Immature natural killer cell (primary cell): ENCODE measurements at regions not wholly inside any gene's neighbourhood (a gene's known extent, or its start where the extent isn't known, plus 50 kb on each side); places are given as distances from the start of the nearest gene placed in this dataset.

Source experiments
- DNase-seq, 3 donors: peaks; one replicate each; pipeline ENCODE4 v3.0.0; 2022; ENCODE audit warnings: mixed read lengths in 1 of 3
- H3K27ac Mint-ChIP-seq, 6 donors: one replicate each; pipeline ENCODE4 v1.8.0; 2020; ENCODE audit warnings: mixed read lengths in 6 of 6, mild to moderate bottlenecking in 5 of 6, inconsistent platforms in 4 of 6, moderate library complexity in 3 of 6
- H3K27me3 Mint-ChIP-seq, 3 donors: one replicate each; pipeline ENCODE4 v1.8.0; 2020 to 2021; ENCODE audit warnings: low read depth in 3 of 3, mild to moderate bottlenecking in 3 of 3, mixed read lengths in 3 of 3, moderate library complexity in 3 of 3, inconsistent platforms in 1 of 3
- H3K36me3 Mint-ChIP-seq, 3 donors: one replicate each; pipeline ENCODE4 v1.8.0; 2020; ENCODE audit warnings: mixed read lengths in 3 of 3, inconsistent platforms in 2 of 3, mild to moderate bottlenecking in 2 of 3
- H3K4me1 Mint-ChIP-seq, 2 donors: one replicate each; pipeline ENCODE4 v1.8.0; 2020; ENCODE audit warnings: inconsistent platforms in 2 of 2, mild to moderate bottlenecking in 2 of 2, mixed read lengths in 2 of 2, moderate library complexity in 1 of 2
- H3K4me3 Mint-ChIP-seq, 5 donors: one replicate each; pipeline ENCODE4 v1.8.0; 2020; ENCODE audit warnings: mild to moderate bottlenecking in 5 of 5, mixed read lengths in 5 of 5, inconsistent platforms in 3 of 5, moderate library complexity in 3 of 5
- H3K9me3 Mint-ChIP-seq, 6 donors: one replicate each; pipeline ENCODE4 v1.8.0; 2020; ENCODE audit warnings: mild to moderate bottlenecking in 6 of 6, mixed read lengths in 6 of 6, inconsistent platforms in 4 of 6, moderate library complexity in 3 of 6

GRCh38 chr5:28275931-28276330 lies 1237.5 kb upstream of the CDH9 start:
- DNase-seq: no peak
- H3K27ac Mint-ChIP-seq: no peak overlapping the region
- H3K36me3 Mint-ChIP-seq: no peaks in the 10 kb centered on the region
- peaks cover 2 to 41% (median 35%) of the 10 kb centered on the region in 6 donors for H3K9me3 Mint-ChIP-seq
- peaks cover 0 to 5% (median 2%) of the 10 kb centered on the region in 3 donors for H3K27me3 Mint-ChIP-seq
- no peaks in the 10 kb centered on the region for H3K4me1 Mint-ChIP-seq
- H3K4me3 Mint-ChIP-seq: no peak overlapping the region

DNA sequence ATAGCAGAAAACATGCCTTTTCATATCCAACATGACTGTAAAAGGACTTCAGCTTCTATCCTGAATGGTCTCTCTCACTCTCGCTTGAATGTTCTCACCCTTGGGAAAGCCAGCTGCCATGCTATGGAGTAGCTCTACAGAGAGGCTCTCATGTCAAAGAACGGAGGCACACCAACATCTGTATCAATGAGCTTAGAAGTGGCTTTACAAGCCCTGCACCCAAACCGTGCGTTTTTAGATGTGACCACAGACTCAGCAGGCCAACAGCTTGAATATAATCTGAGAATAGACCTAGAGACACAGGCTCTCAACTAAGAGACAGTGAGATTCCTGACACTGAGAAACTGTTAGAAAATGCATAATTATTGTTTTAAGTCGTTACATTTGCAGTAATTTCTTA lies 1231.6 kb upstream of the CDH9 start:
- H3K4me1 Mint-ChIP-seq: no peaks in the 10 kb centered on the region
- no peak overlapping the region for H3K27ac Mint-ChIP-seq
- no peak overlapping the region for H3K4me3 Mint-ChIP-seq
- peaks cover 0 to 4% (median 0%) of the 10 kb centered on the region in 3 donors for H3K36me3 Mint-ChIP-seq
- DNase-seq: no peak
- H3K9me3 Mint-ChIP-seq: peaks cover 3 to 57% (median 38%) of the 10 kb centered on the region in 6 donors
- peaks cover 0 to 6% (median 2%) of the 10 kb centered on the region in 3 donors for H3K27me3 Mint-ChIP-seq

DNA sequence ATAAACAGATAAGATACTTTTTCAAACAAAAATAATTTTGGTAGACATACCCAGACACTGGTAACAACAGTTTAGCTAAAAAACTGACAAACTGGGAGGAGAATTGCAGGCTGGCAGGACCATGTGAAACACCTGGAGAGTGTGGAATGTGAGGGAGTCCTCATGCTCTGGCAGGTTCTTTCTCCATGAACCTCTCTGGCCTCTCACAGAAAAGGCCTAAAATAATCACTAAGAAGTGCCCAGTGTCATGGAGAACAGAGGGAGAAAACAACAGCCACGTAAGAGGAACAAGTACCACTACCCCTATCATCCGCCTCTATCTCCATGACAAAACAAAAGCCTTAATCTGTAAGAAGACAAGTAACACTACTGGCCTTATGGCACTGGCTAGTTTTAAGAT lies 1227.5 kb upstream of the CDH9 start:
- peaks cover 5 to 47% (median 22%) of the 10 kb centered on the region in 6 donors for H3K9me3 Mint-ChIP-seq

DNA sequence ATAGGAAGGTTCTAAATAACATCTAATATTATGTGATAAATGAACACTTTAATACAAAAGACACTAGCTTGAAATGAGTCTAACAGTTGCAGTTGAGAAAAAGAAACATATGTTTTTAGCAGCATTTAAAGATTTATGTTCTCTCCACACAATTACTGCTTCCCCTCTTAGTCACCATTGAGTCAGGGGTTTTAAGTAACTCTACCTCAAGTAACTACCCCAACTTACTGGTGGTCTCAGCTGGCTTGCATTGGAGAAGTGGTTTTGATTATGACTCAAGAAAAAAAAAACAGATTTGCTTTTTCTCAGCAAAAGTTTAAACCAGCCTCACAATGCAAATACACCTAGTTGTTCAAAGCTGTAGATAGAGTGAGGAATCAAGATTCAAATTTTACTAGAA lies 1216.5 kb upstream of the CDH9 start:
- Mint-ChIP-seq H3K27me3 (no peaks in the 10 kb centered on the region), H3K4me3 (no peak overlapping the region), H3K36me3 (peaks cover 0 to 3% (median 0%) of the 10 kb centered on the region in 3 donors), H3K9me3 (peaks cover 7 to 59% (median 36%) of the 10 kb centered on the region in 6 donors), H3K4me1 (no peaks in the 10 kb centered on the region), H3K27ac (no peak overlapping the region)
- no peak for DNase-seq

More for the DNA sequence above, 1227.5 kb upstream of the CDH9 start:
- H3K36me3 Mint-ChIP-seq: peaks cover 0 to 4% (median 0%) of the 10 kb centered on the region in 3 donors
- H3K4me3 Mint-ChIP-seq: no peak overlapping the region
- DNase-seq: no peak
- H3K27me3 Mint-ChIP-seq: peaks cover 0 to 6% (median 0%) of the 10 kb centered on the region in 3 donors
- no peak overlapping the region for H3K27ac Mint-ChIP-seq
- no peaks in the 10 kb centered on the region for H3K4me1 Mint-ChIP-seq

DNA sequence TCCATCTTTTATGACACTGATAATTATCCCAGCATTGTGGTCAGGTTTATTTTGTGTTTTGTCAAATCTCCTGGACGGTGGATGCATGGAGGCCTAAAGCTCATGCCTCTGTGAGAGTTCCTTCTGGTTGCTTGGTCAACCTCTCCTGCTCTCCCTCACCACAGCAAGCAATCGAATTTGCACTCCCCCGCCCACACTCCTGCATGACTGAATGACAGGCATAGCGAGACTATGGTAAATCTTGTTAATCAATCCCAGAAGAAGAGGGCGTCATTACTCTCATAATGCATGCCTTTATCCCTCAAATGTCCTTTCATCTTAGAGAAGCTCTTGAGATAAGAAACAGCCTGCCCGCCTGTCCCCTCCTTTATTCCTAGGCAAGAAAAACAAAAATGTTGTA lies 1215.0 kb upstream of the CDH9 start:
- H3K4me1 Mint-ChIP-seq: no peaks in the 10 kb centered on the region
- peaks cover 0 to 3% (median 0%) of the 10 kb centered on the region in 3 donors for H3K36me3 Mint-ChIP-seq
- H3K27ac Mint-ChIP-seq: no peak overlapping the region
- no peak for DNase-seq
- H3K9me3 Mint-ChIP-seq: peaks cover 10 to 68% (median 42%) of the 10 kb centered on the region in 6 donors
- H3K4me3 Mint-ChIP-seq: no peak overlapping the region
- H3K27me3 Mint-ChIP-seq: no peaks in the 10 kb centered on the region

GRCh38 chr5:28249771-28250415 lies 1211.5 kb upstream of the CDH9 start:
- no peaks in the 10 kb centered on the region for H3K27me3 Mint-ChIP-seq
- no peak for DNase-seq
- no peak overlapping the region for H3K27ac Mint-ChIP-seq
- no peaks in the 10 kb centered on the region for H3K4me1 Mint-ChIP-seq
- peaks cover 5 to 66% (median 50%) of the 10 kb centered on the region in 6 donors for H3K9me3 Mint-ChIP-seq
- H3K4me3 Mint-ChIP-seq: no peak overlapping the region
- H3K36me3 Mint-ChIP-seq: peaks cover 0 to 3% (median 0%) of the 10 kb centered on the region in 3 donors

- Mint-ChIP-seq H3K9me3 (peaks cover 4 to 30% (median 22%) of the 10 kb centered on the region in 6 donors), H3K27me3 (peaks cover 0 to 1% (median 1%) of the 10 kb centered on the region in 3 donors), H3K36me3 (no peaks in the 10 kb centered on the region), H3K4me3 (no peak overlapping the region), H3K27ac (no peak overlapping the region), H3K4me1 (no peaks in the 10 kb centered on the region)
- DNase-seq: no peak
These were observed 1196.1 kb upstream of the CDH9 start for GRCh38 chr5:28234356-28234968.

GRCh38 chr5:28226407-28226806 lies 1188.0 kb upstream of the CDH9 start:
- H3K27me3 Mint-ChIP-seq: peaks cover 0 to under 1% (median 0%) of the 10 kb centered on the region in 3 donors
- DNase-seq: no peak
- H3K4me1 Mint-ChIP-seq: no peaks in the 10 kb centered on the region
- peaks cover 6 to 46% (median 38%) of the 10 kb centered on the region in 6 donors for H3K9me3 Mint-ChIP-seq
- H3K27ac Mint-ChIP-seq: no peak overlapping the region
- no peaks in the 10 kb centered on the region for H3K36me3 Mint-ChIP-seq
- H3K4me3 Mint-ChIP-seq: no peak overlapping the region

DNA sequence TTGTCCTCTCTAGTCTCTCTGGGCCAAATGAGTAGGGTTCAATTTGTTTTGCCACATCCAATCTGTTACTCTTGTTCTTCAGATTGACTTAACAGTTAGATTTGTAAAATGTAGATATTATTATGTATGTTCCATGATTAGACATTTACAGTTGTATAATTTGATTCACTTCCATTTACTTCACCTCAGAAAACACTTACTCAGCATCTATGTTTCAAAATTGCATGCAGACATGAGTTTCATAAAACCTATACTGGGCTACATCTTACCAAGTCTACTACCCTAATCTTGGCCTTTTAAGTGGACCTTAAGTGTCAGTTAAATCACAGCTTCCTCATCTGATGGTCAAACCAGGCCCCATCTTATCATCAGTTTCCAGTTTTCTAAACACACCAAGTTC lies 1181.2 kb upstream of the CDH9 start:
- Mint-ChIP-seq H3K27ac (no peak overlapping the region), H3K9me3 (peaks cover 16 to 36% (median 22%) of the 10 kb centered on the region in 6 donors), H3K4me1 (peaks cover 0 to 9% of the 10 kb centered on the region in 2 donors), H3K4me3 (no peak overlapping the region), H3K27me3 (no peaks in the 10 kb centered on the region), H3K36me3 (no peaks in the 10 kb centered on the region)
- DNase-seq: no peak

GRCh38 chr5:28217695-28218094 lies 1179.3 kb upstream of the CDH9 start:
- DNase-seq: no peak
- Mint-ChIP-seq H3K4me1 (peaks cover 0 to 9% of the 10 kb centered on the region in 2 donors), H3K9me3 (peaks cover 16 to 50% (median 23%) of the 10 kb centered on the region in 6 donors), H3K27me3 (peaks cover 0 to 1% (median 0%) of the 10 kb centered on the region in 3 donors), H3K36me3 (no peaks in the 10 kb centered on the region), H3K27ac (no peak overlapping the region), H3K4me3 (no peak overlapping the region)

DNA sequence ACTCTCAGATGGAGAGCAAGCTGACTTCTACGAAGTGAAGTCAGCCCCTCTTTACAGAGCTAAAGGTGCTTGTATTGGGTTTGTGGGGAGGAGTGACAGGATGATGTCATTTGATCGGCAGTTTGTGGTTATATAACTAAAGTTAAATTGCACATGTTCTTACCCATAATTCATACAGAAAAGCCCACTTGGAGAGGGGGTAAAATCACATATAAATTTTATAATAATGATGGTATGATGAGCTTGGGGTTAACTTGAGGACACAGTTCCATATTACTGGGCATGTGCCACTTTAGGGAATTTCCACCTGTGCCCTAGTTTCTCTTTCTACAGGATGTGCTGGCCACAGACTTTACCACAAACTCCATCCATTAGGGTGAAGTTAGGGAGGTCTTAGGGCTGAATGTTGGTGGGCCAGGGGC lies 1178.6 kb upstream of the CDH9 start:
- Mint-ChIP-seq H3K36me3 (no peaks in the 10 kb centered on the region), H3K4me1 (peaks cover 0 to 9% of the 10 kb centered on the region in 2 donors), H3K4me3 (no peak overlapping the region), H3K27me3 (peaks cover 0 to 1% (median 0%) of the 10 kb centered on the region in 3 donors), H3K27ac (no peak overlapping the region), H3K9me3 (peaks cover 16 to 50% (median 25%) of the 10 kb centered on the region in 6 donors)
- no peak for DNase-seq

DNA sequence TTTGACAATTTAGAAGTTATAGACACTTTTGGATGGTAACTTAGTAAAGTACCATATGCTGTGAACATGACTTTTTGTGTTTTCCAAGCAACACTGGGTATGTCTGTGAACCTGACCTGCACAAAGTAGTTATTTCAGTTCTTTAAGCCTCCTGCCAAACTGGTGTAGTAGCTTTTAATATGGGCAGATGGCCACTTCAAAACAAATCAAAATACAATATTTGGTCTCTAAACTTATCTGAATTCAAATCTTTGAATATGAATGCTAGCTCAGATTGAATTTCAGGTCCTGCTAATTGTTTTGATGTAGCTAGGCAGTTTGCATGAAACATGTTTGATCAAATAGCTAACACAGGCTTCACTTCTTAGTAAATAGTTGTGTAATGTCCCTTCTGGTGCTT lies 1176.7 kb upstream of the CDH9 start:
- Mint-ChIP-seq H3K27ac (no peak overlapping the region), H3K4me1 (peaks cover 0 to 9% of the 10 kb centered on the region in 2 donors), H3K9me3 (peaks cover 16 to 55% (median 32%) of the 10 kb centered on the region in 6 donors), H3K36me3 (peaks cover 0 to 3% (median 0%) of the 10 kb centered on the region in 3 donors), H3K27me3 (peaks cover 0 to 1% (median 1%) of the 10 kb centered on the region in 3 donors), H3K4me3 (no peak overlapping the region)
- DNase-seq: no peak

- Mint-ChIP-seq H3K4me3 (no peak overlapping the region), H3K9me3 (peaks cover 13 to 53% (median 29%) of the 10 kb centered on the region in 6 donors), H3K4me1 (peaks cover 0 to 9% of the 10 kb centered on the region in 2 donors), H3K36me3 (peaks cover 0 to 4% (median 0%) of the 10 kb centered on the region in 3 donors), H3K27me3 (peaks cover 0 to 1% (median 1%) of the 10 kb centered on the region in 3 donors), H3K27ac (no peak overlapping the region)
- no peak for DNase-seq
These were observed 1175.9 kb upstream of the CDH9 start for GRCh38 chr5:28214292-28214691.

- Mint-ChIP-seq H3K4me1 (no peaks in the 10 kb centered on the region), H3K27me3 (peaks cover 0 to 1% (median 0%) of the 10 kb centered on the region in 3 donors), H3K9me3 (peaks cover 4 to 42% (median 25%) of the 10 kb centered on the region in 6 donors), H3K36me3 (peaks cover 0 to 4% (median 0%) of the 10 kb centered on the region in 3 donors), H3K27ac (no peak overlapping the region), H3K4me3 (no peak overlapping the region)
- DNase-seq: no peak
These were observed 1170.0 kb upstream of the CDH9 start for GRCh38 chr5:28208356-28208755.
